HCT116 (cell line): ENCODE measurements at regions not wholly inside any gene's neighbourhood (a gene's known extent, or its start where the extent isn't known, plus 50 kb on each side); places are given as distances from the start of the nearest gene placed in this dataset.
"Not testable (repeated sequence)": the region's sequence is repeated elsewhere in the genome, so short reads cannot be mapped to it uniquely, and the experiment has no call there.

Experiments used
- ATAC-seq: fragments of 200-7000 bp; cut with Tn5 transposase; 2 replicates; pipeline ENCODE4 v1.9.1; 2020; ENCODE audit warnings: mild to moderate bottlenecking, moderate library complexity
- BruUV-seq: library from RNA; stranded (reverse); fragments of 400-500 nt; replicated peaks from 2 replicates; lab custom pipeline; 2021; lab: Mats Ljungman, UMichigan
- CTCF ChIA-PET: fragments of 300-600 bp; sonication (Branson Sonifier 250); formaldehyde crosslinking; loops from one replicate; lab custom pipeline; 2021; ENCODE audit warnings: antibody characterized with exemption; lab: Charles Lee
- POLR2A ChIA-PET: fragments of 300-600, 350-600 bp; sonication (Branson Sonifier 250); formaldehyde crosslinking; loops from one replicate; lab custom pipeline; 2021; ENCODE audit warnings: antibody characterized with exemption; lab: Charles Lee
- RAD21 ChIA-PET, 2 experiments: fragments of 300-600 bp; sonication (Branson Sonifier 250); formaldehyde crosslinking; loops; one replicate each; lab custom pipeline; 2023; ENCODE audit warnings: low total read pairs in 2 of 2; ENCODE audit not compliant: uncharacterized antibody in 2 of 2, unreplicated experiment in 2 of 2, low non-redundant PET in 1 of 2; lab: Charles Lee
- DNase-seq: peaks from one replicate; pipeline ENCODE4 v3.0.0-alpha.2; 2010; ENCODE audit warnings: low read depth, low spot score
- H2AFZ ChIP-seq: fragments of 200-600 bp; shearing (Covaris generic), sonication (generic); 2 replicates; pipeline ENCODE4 v1.6.1; 2017; ENCODE audit warnings: low read depth, mixed run types, mixed read lengths, antibody characterized with exemption, low read length; ENCODE audit not compliant: poor library complexity, severe bottlenecking
- H3K27ac ChIP-seq: 2 replicates; pipeline ENCODE4 v1.5.1; 2012; ENCODE audit warnings: low read depth, low read length
- H3K27me3 ChIP-seq: fragments of 200-600 bp; sonication (generic); 2 replicates; pipeline ENCODE4 v1.6.1; 2016; ENCODE audit warnings: mixed run types, low read length, mixed read lengths; ENCODE audit not compliant: insufficient read depth
- H3K36me3 ChIP-seq, 2 experiments: fragments of 200-500 bp in 1 of 2; fragments of 200-600 bp in 1 of 2; sonication (Bioruptor generic) in 1 of 2; sonication (generic) in 1 of 2; 2 replicates each; pipeline versions ENCODE4 v1.5.1 to v1.6.1; 2014 to 2016; ENCODE audit warnings: low read length in 2 of 2, inconsistent platforms in 1 of 2, mixed read lengths in 1 of 2, mixed run types in 1 of 2; ENCODE audit not compliant: insufficient read depth in 2 of 2, control insufficient read depth in 1 of 2
- H3K4me1 ChIP-seq, 2 experiments: fragments of 200-600 bp in 1 of 2; sonication (generic) in 1 of 2; 2 replicates each; pipeline versions ENCODE4 v1.5.1 to v1.6.1; 2012 to 2017; ENCODE audit warnings: low read length in 2 of 2, inconsistent platforms in 1 of 2, mild to moderate bottlenecking in 1 of 2, mixed read lengths in 1 of 2, mixed run types in 1 of 2, moderate library complexity in 1 of 2; ENCODE audit not compliant: insufficient read depth in 2 of 2, control insufficient read depth in 1 of 2
- H3K4me2 ChIP-seq: fragments of 200-600 bp; sonication (generic); 2 replicates; pipeline ENCODE4 v1.6.1; 2017; ENCODE audit warnings: mixed run types, low read length, mixed read lengths
- H3K4me3 ChIP-seq, 2 experiments: fragments of 200-600 bp in 1 of 2; sonication (generic) in 1 of 2; replicated peaks in 1 of 2; 2 replicates each; pipeline ENCODE4 v1.5.1; 2011 to 2016; ENCODE audit warnings: low read length in 2 of 2, control low read depth in 1 of 2, low read depth in 1 of 2, mild to moderate bottlenecking in 1 of 2, mixed read lengths in 1 of 2, mixed run types in 1 of 2
- H3K79me2 ChIP-seq: fragments of 200-600 bp; sonication (generic); 2 replicates; pipeline ENCODE4 v1.6.1; 2017; ENCODE audit warnings: mild to moderate bottlenecking, mixed run types, low read length, moderate library complexity, mixed read lengths; ENCODE audit not compliant: insufficient read depth
- H3K9ac ChIP-seq: fragments of 200-600 bp; sonication (generic); 2 replicates; pipeline ENCODE4 v1.6.1; 2016; ENCODE audit warnings: low read length, mixed read lengths
- H3K9me2 ChIP-seq: fragments of 200-600 bp; sonication (generic), shearing (Covaris generic); 2 replicates; pipeline ENCODE4 v1.6.1; 2017; ENCODE audit warnings: mixed run types, mild to moderate bottlenecking, moderate library complexity; ENCODE audit not compliant: insufficient read depth
- H3K9me3 ChIP-seq, 2 experiments: fragments of 200-500 bp in 1 of 2; fragments of 200-600 bp in 1 of 2; sonication (Bioruptor generic) in 1 of 2; sonication (generic) in 1 of 2; 2 replicates each; pipeline ENCODE4 v1.6.1; 2014 to 2017; ENCODE audit warnings: low read length in 2 of 2, mixed read lengths in 2 of 2, inconsistent platforms in 1 of 2, low read depth in 1 of 2, mild to moderate bottlenecking in 1 of 2, mixed run types in 1 of 2, moderate library complexity in 1 of 2; ENCODE audit not compliant: control insufficient read depth in 1 of 2, insufficient read depth in 1 of 2
- H4K20me1 ChIP-seq: fragments of 200-600 bp; sonication (generic), shearing (Covaris generic); 2 replicates; pipeline ENCODE4 v1.6.1; 2017; ENCODE audit warnings: mixed run types, mild to moderate bottlenecking, moderate library complexity; ENCODE audit not compliant: insufficient read depth
- EGR1 ChIP-seq: IDR thresholded peaks from 2 replicates; pipeline ENCODE4 v1.6.1; 2012; ENCODE audit warnings: low read depth
- MAX ChIP-seq: IDR thresholded peaks from 2 replicates; pipeline ENCODE4 v1.6.1; 2012
- RAD21 ChIP-seq: IDR thresholded peaks from 2 replicates; pipeline ENCODE4 v1.6.1; 2012; ENCODE audit warnings: low read depth, mild to moderate bottlenecking
- REST ChIP-seq: IDR thresholded peaks from 2 replicates; pipeline ENCODE4 v1.6.1; 2012; ENCODE audit warnings: low read depth
- YY1 ChIP-seq: IDR thresholded peaks from 2 replicates; pipeline ENCODE4 v1.6.1; 2011; ENCODE audit warnings: low read length, low read depth, moderate library complexity, mild to moderate bottlenecking; ENCODE audit not compliant: insufficient replicate concordance; ENCODE audit errors: extremely low read depth
- intact Hi-C: fragments of 100-400 bp; cut with micrococcal nuclease; formaldehyde crosslinking; loops from 2 replicates; pipeline ENCODE4 v1.10.0; 2022

- ATAC-seq (no peak), DNase-seq (no peak)
- no peak overlapping the region for H3K9ac ChIP-seq
- ChIA-PET POLR2A (no interaction called here), RAD21 (no interaction called here), CTCF (no interaction called here)
- no peaks in the 10 kb centered on the region for H3K9me2 ChIP-seq
- no peak overlapping the region for H2AFZ ChIP-seq
- no peaks in the 10 kb centered on the region for H3K27me3 ChIP-seq
- no peaks in the 10 kb centered on the region for H3K9me3 ChIP-seq
- H3K4me1 ChIP-seq, result no peaks in the 10 kb centered on the region
- no peaks in the 10 kb centered on the region for H3K79me2 ChIP-seq
- no peak overlapping the region for H3K4me2 ChIP-seq
- intact Hi-C loops, result no loop called here
- no peak overlapping the region for H3K4me3 ChIP-seq
- H4K20me1 ChIP-seq, result no peaks in the 10 kb centered on the region
- BruUV-seq, result no TSS peak
- H3K27ac ChIP-seq, result no peak overlapping the region
- no peaks in the 10 kb centered on the region for H3K36me3 ChIP-seq
- no peak for TF ChIP-seq YY1
- no peak for TF ChIP-seq REST
- TF ChIP-seq EGR1, result no peak
- TF ChIP-seq RAD21, result no peak
- TF ChIP-seq MAX, result no peak
These were observed 234.1 kb downstream of the LRRC70 start for GRCh38 chr5:62812621-62813255.

- RAD21 ChIA-PET, POLR2A ChIA-PET, H3K4me3 ChIP-seq, H3K27ac ChIP-seq, H3K36me3 ChIP-seq, DNase-seq, H3K9me3 ChIP-seq, BruUV-seq, ATAC-seq, H3K9me2 ChIP-seq, H3K9ac ChIP-seq, H3K4me2 ChIP-seq, H3K79me2 ChIP-seq, H3K4me1 ChIP-seq, H4K20me1 ChIP-seq, intact Hi-C loops, CTCF ChIA-PET, H2AFZ ChIP-seq, H3K27me3 ChIP-seq: not testable (repeated sequence)
These were observed 226.2 kb downstream of the LRRC70 start for GRCh38 chr5:62804819-62805218.
